Gastroesophageal sphincter (tissue), 4 donors: ENCODE measurements at regions not wholly inside any gene's neighbourhood (a gene's known extent, or its start where the extent isn't known, plus 50 kb on each side); places are given as distances from the start of the nearest gene placed in this dataset.
"Not testable (repeated sequence)": the region's sequence is repeated elsewhere in the genome, so short reads cannot be mapped to it uniquely, and the experiment has no call there.

ENCODE experiments used
- ATAC-seq: fragments of 150-250 bp; one replicate; pipeline ENCODE4 v1.9.1; 2016; ENCODE audit warnings: mild to moderate bottlenecking, moderate library complexity
- H3K27ac ChIP-seq, 4 donors: fragments of 200-600 bp; sonication (generic) in 3 of 4; 1 replicate in 3 of 4; 2 replicates in 1 of 4; pipeline ENCODE4 v1.5.1; 2016 to 2019
- H3K27me3 ChIP-seq: fragments of 200-600 bp; sonication (generic); one replicate; pipeline ENCODE4 v1.5.1; 2019
- H3K36me3 ChIP-seq, 2 donors: fragments of 200-600 bp; sonication (generic); one replicate each; pipeline ENCODE4 v1.5.1; 2019; ENCODE audit warnings: control low read depth in 1 of 2
- H3K4me1 ChIP-seq, 3 donors: fragments of 200-600 bp; sonication (generic); 1 replicate in 2 of 3; 2 replicates in 1 of 3; pipeline ENCODE4 v1.5.1; 2016 to 2019; ENCODE audit warnings: control low read depth in 2 of 3
- H3K4me3 ChIP-seq, 2 donors: fragments of 200-600 bp; sonication (generic); one replicate each; pipeline ENCODE4 v1.5.1; 2019; ENCODE audit warnings: mild to moderate bottlenecking in 1 of 2, moderate library complexity in 1 of 2
- H3K9me3 ChIP-seq, 3 donors: fragments of 200-600 bp; sonication (generic); one replicate each; pipeline ENCODE4 v1.5.1; 2017 to 2019; ENCODE audit warnings: control low read depth in 2 of 3
- CTCF ChIP-seq, 4 experiments: fragments of 200-600 bp in 2 of 4; fragments of 450-650 bp in 2 of 4; sonication (generic) in 1 of 4; IDR thresholded peaks; one replicate each; pipeline ENCODE4 v1.5.1; 2017 to 2019; ENCODE audit warnings: antibody characterized with exemption in 4 of 4, mild to moderate bottlenecking in 2 of 4, moderate library complexity in 2 of 4
- EP300 ChIP-seq: sonication (generic); formaldehyde crosslinking; IDR thresholded peaks from one replicate; pipeline ENCODE4 v1.6.1; 2017; ENCODE audit warnings: antibody characterized with exemption, mild to moderate bottlenecking
- POLR2A ChIP-seq, 2 donors: fragments of 450-650 bp; IDR thresholded peaks; one replicate each; pipeline ENCODE4 v1.6.1; 2017; ENCODE audit warnings: antibody characterized with exemption in 2 of 2, mild to moderate bottlenecking in 2 of 2, moderate library complexity in 1 of 2
- POLR2AphosphoS5 ChIP-seq: sonication (generic); formaldehyde crosslinking; IDR thresholded peaks from one replicate; pipeline ENCODE4 v1.6.1; 2017; ENCODE audit warnings: antibody characterized with exemption
- WGBS, 2 donors: methylation state at CpG; one replicate each; pipeline ENCODE4 v1.1.5; 2018; ENCODE audit warnings: low coverage in 1 of 2; 5-methylcytosine and 5-hydroxymethylcytosine counted together

GRCh38 chr2:123451542-123451941 is 573.5 kb upstream of the CNTNAP5 start:
- H3K27ac ChIP-seq, result no peak overlapping the region
- H3K36me3 ChIP-seq, result no peaks in the 10 kb centered on the region
- no peaks in the 10 kb centered on the region for H3K9me3 ChIP-seq
- no peaks in the 10 kb centered on the region for H3K4me1 ChIP-seq
- H3K27me3 ChIP-seq, result no peaks in the 10 kb centered on the region
- H3K4me3 ChIP-seq, result no peak overlapping the region
- ATAC-seq, result no peak
- WGBS, 2 donors, result 41 to 57% methylated on average over 4 of the region's 4 CpGs
- TF ChIP-seq EP300, result no peak
- no peak for TF ChIP-seq CTCF (IDR thresholded peaks at IDR 0.05)
- no peak for TF ChIP-seq POLR2AphosphoS5
- no peak for TF ChIP-seq POLR2A (IDR thresholded peaks at IDR 0.05)

GRCh38 chr2:123453046-123453700 is 571.9 kb upstream of the CNTNAP5 start:
- Histone ChIP-seq H3K27me3 (no peaks in the 10 kb centered on the region), H3K36me3 (no peaks in the 10 kb centered on the region), H3K4me3 (no peak overlapping the region), H3K27ac (no peak overlapping the region), H3K9me3 (no peaks in the 10 kb centered on the region), H3K4me1 (no peaks in the 10 kb centered on the region)
- no peak for ATAC-seq
- TF ChIP-seq CTCF (IDR thresholded peaks at IDR 0.05), result no peak
- TF ChIP-seq POLR2A (IDR thresholded peaks at IDR 0.05), result no peak
- no peak for TF ChIP-seq POLR2AphosphoS5
- no peak for TF ChIP-seq EP300
- 81 to 82% methylated on average over 4 of the region's 4 CpGs for WGBS, 2 donors

GRCh38 chr2:123453772-123454171 is 571.3 kb upstream of the CNTNAP5 start:
- 66 to 90% methylated on average over 3 of the region's 3 CpGs for WGBS, 2 donors
- TF ChIP-seq POLR2A (IDR thresholded peaks at IDR 0.05) (no peak), POLR2AphosphoS5 (no peak), EP300 (no peak), CTCF (IDR thresholded peaks at IDR 0.05) (no peak)
- Histone ChIP-seq H3K36me3 (no peaks in the 10 kb centered on the region), H3K9me3 (no peaks in the 10 kb centered on the region), H3K27me3 (no peaks in the 10 kb centered on the region), H3K4me1 (no peaks in the 10 kb centered on the region), H3K4me3 (no peak overlapping the region), H3K27ac (no peak overlapping the region)
- no peak for ATAC-seq

GRCh38 chr2:123455234-123455633 is 569.9 kb upstream of the CNTNAP5 start:
- not testable (repeated sequence) for ATAC-seq, H3K4me3 ChIP-seq, H3K27ac ChIP-seq, H3K27me3 ChIP-seq, H3K4me1 ChIP-seq, H3K9me3 ChIP-seq, H3K36me3 ChIP-seq
- 90 to 94% methylated on average over 2 to 7 of the region's 8 CpGs for WGBS, 2 donors

- Histone ChIP-seq H3K9me3 (no peaks in the 10 kb centered on the region), H3K4me1 (no peaks in the 10 kb centered on the region), H3K36me3 (no peaks in the 10 kb centered on the region), H3K4me3 (no peak overlapping the region), H3K27me3 (no peaks in the 10 kb centered on the region), H3K27ac (no peak overlapping the region)
- WGBS, 2 donors, result 26 to 50% methylated on average over 1 to 2 of the region's 2 CpGs
- TF ChIP-seq POLR2AphosphoS5, result no peak
- TF ChIP-seq CTCF (IDR thresholded peaks at IDR 0.05), result no peak
- TF ChIP-seq EP300, result no peak
- no peak for TF ChIP-seq POLR2A (IDR thresholded peaks at IDR 0.05)
- ATAC-seq, result no peak
These were observed 568.7 kb upstream of the CNTNAP5 start for GRCh38 chr2:123456416-123456815.
